HepG2 (cell line): ENCODE measurements at regions not wholly inside any gene's neighbourhood (a gene's known extent, or its start where the extent isn't known, plus 50 kb on each side); places are given as distances from the start of the nearest gene placed in this dataset.
A peak's percentile ranks its signal among the peaks of the same experiment; 100 is the strongest.

Source experiments
- ATAC-seq: fragments of 200-7000 bp; cut with Tn5 transposase; 3 replicates; pipeline ENCODE4 v1.9.1; 2020; ENCODE audit warnings: mild to moderate bottlenecking, moderate library complexity
- BruUV-seq: library from RNA; stranded (reverse); fragments of 400-500 nt; replicated peaks from 2 replicates; lab custom pipeline; 2021; lab: Mats Ljungman, UMichigan
- CTCF ChIA-PET: fragments of 300-600 bp; formaldehyde crosslinking; extraction: SDS; loops from one replicate; lab custom pipeline; 2021; ENCODE audit warnings: low total read pairs, inconsistent platforms, low intra/inter-chr PET ratio; lab: Yijun Ruan, JAX
- POLR2A ChIA-PET: fragments of 350-600 bp; sonication (Branson Sonifier 250); formaldehyde crosslinking; loops from one replicate; lab custom pipeline; 2020; ENCODE audit warnings: antibody characterized with exemption, inconsistent platforms; lab: Yijun Ruan, JAX
- DNase-seq: peaks from one replicate; pipeline ENCODE4 v3.0.0-alpha.2; 2015; ENCODE audit warnings: low spot score
- FAIRE-seq: peaks from 3 replicates; lab custom pipeline; 2011; peaks lifted over from hg19 to GRCh38; lab: Jason Lieb, UNC
- H2AFZ ChIP-seq: one replicate; pipeline ENCODE4 v1.6.1; 2011; ENCODE audit warnings: low read length, inconsistent platforms
- H3K27ac ChIP-seq: fragments of 300-600 bp; 3 replicates; pipeline ENCODE4 v1.8.0; 2011; ENCODE audit warnings: mixed run types, mild to moderate bottlenecking, mixed read lengths, low read length, inconsistent platforms; ENCODE audit not compliant: insufficient read depth; ENCODE audit errors: extremely low read length
- H3K27me3 ChIP-seq, 2 experiments: fragments of 200-600 bp in 1 of 2; 2 replicates in 1 of 2; 3 replicates in 1 of 2; pipeline versions ENCODE4 v1.6.0 to v1.8.0; 2011; ENCODE audit warnings: low read length in 2 of 2, mild to moderate bottlenecking in 2 of 2, moderate library complexity in 2 of 2, inconsistent platforms in 1 of 2; ENCODE audit not compliant: insufficient read depth in 2 of 2, control insufficient read depth in 1 of 2
- H3K36me3 ChIP-seq, 2 experiments: fragments of 200-600 bp in 1 of 2; replicated peaks in 1 of 2; 2 replicates in 1 of 2; 3 replicates in 1 of 2; pipeline versions ENCODE4 v1.5.1 to v1.8.0; 2011; ENCODE audit warnings: low read length in 2 of 2, inconsistent platforms in 1 of 2; ENCODE audit not compliant: insufficient read depth in 2 of 2, control insufficient read depth in 1 of 2
- H3K4me1 ChIP-seq: 2 replicates; pipeline ENCODE4 v1.5.1; 2012; ENCODE audit warnings: low read length, inconsistent platforms; ENCODE audit not compliant: insufficient read depth
- H3K4me2 ChIP-seq: 2 replicates; pipeline ENCODE4 v1.6.0; 2011; ENCODE audit warnings: low read depth, low read length, inconsistent platforms
- H3K4me3 ChIP-seq, 3 experiments: fragments of 200-600 bp in 1 of 3; sonication (generic), shearing (Covaris generic) in 1 of 3; replicated peaks in 1 of 3; 2 replicates each; pipeline ENCODE4 v1.5.1; 2011 to 2016; ENCODE audit warnings: low read length in 3 of 3, inconsistent platforms in 2 of 3, low read depth in 2 of 3, mild to moderate bottlenecking in 2 of 3, control low read depth in 1 of 3, mixed read lengths in 1 of 3; ENCODE audit not compliant: insufficient read depth in 1 of 3
- H3K79me2 ChIP-seq: one replicate; pipeline ENCODE4 v1.6.1; 2011; ENCODE audit warnings: low read length, inconsistent platforms; ENCODE audit not compliant: insufficient read depth
- H3K9ac ChIP-seq: 2 replicates; pipeline ENCODE4 v1.6.0; 2011; ENCODE audit warnings: mild to moderate bottlenecking, low read depth, low read length, inconsistent platforms; ENCODE audit not compliant: insufficient read depth
- H3K9me3 ChIP-seq: 2 replicates; pipeline ENCODE4 v1.5.1; 2012; ENCODE audit warnings: mild to moderate bottlenecking, low read length
- H4K20me1 ChIP-seq: 2 replicates; pipeline ENCODE4 v1.6.0; 2011; ENCODE audit warnings: inconsistent platforms, mild to moderate bottlenecking, low read length, moderate library complexity; ENCODE audit not compliant: insufficient read depth
- ATM ChIP-seq: fragments of 450-650 bp; IDR thresholded peaks from 2 replicates; pipeline ENCODE4 v1.7.1; 2017; ENCODE audit warnings: mild to moderate bottlenecking, borderline replicate concordance
- MNT ChIP-seq: fragments of 450-650 bp; IDR thresholded peaks from 2 replicates; pipeline ENCODE4 v1.6.1; 2016
- MXD3 ChIP-seq: IDR thresholded peaks from 2 replicates; pipeline ENCODE4 v1.6.1; 2016; ENCODE audit warnings: mild to moderate bottlenecking, missing biosample characterization, missing genetic modification reagents
- NR1H2 ChIP-seq: sonication (generic); formaldehyde crosslinking; IDR thresholded peaks from 2 replicates; pipeline ENCODE4 v1.8.1; 2022; ENCODE audit warnings: low read depth, missing genetic modification reagents, borderline replicate concordance
- RFX3 ChIP-seq: IDR thresholded peaks from 2 replicates; pipeline ENCODE4 v1.6.1; 2016; ENCODE audit warnings: missing biosample characterization, missing genetic modification reagents
- ZBTB37 ChIP-seq: sonication (generic); formaldehyde crosslinking; IDR thresholded peaks from 2 replicates; pipeline ENCODE4 v1.4.0; 2020; ENCODE audit warnings: mild to moderate bottlenecking, missing genetic modification reagents
- ZNF781 ChIP-seq: sonication (generic); formaldehyde crosslinking; IDR thresholded peaks from 2 replicates; pipeline ENCODE4 v1.5.1; 2020; ENCODE audit warnings: borderline replicate concordance, mild to moderate bottlenecking, missing genetic modification reagents; ENCODE audit errors: not compliant biosample characterization
- WGBS: methylation state at CpG from one replicate; pipeline ENCODE4 v1.1.6; 2017; ENCODE audit warnings: low lambda C conversion rate; 5-methylcytosine and 5-hydroxymethylcytosine counted together
- in situ Hi-C: cut with HindIII; loops from 2 replicates; pipeline ENCODE4 v1.10.0; 2017; ENCODE audit warnings: low pct_unique_long_range_greater_than_20kb; ENCODE audit not compliant: extremely low pct_ligation_motif_present
- intact Hi-C: fragments of 100-400 bp; cut with micrococcal nuclease; formaldehyde crosslinking; loops from one replicate; pipeline ENCODE4 v1.10.0; 2022; ENCODE audit not compliant: unreplicated experiment
- TF ChIP-seq, protein P1 (sequence below): sonication (generic); formaldehyde crosslinking; IDR thresholded peaks from 2 replicates; pipeline ENCODE4 v1.8.0; 2023; ENCODE audit warnings: mild to moderate bottlenecking, missing genetic modification reagents
- TF ChIP-seq, protein P2 (sequence below): sonication (generic); formaldehyde crosslinking; IDR thresholded peaks from 2 replicates; pipeline ENCODE4 v1.5.1; 2020; ENCODE audit warnings: mild to moderate bottlenecking, missing genetic modification reagents, moderate library complexity

DNA sequence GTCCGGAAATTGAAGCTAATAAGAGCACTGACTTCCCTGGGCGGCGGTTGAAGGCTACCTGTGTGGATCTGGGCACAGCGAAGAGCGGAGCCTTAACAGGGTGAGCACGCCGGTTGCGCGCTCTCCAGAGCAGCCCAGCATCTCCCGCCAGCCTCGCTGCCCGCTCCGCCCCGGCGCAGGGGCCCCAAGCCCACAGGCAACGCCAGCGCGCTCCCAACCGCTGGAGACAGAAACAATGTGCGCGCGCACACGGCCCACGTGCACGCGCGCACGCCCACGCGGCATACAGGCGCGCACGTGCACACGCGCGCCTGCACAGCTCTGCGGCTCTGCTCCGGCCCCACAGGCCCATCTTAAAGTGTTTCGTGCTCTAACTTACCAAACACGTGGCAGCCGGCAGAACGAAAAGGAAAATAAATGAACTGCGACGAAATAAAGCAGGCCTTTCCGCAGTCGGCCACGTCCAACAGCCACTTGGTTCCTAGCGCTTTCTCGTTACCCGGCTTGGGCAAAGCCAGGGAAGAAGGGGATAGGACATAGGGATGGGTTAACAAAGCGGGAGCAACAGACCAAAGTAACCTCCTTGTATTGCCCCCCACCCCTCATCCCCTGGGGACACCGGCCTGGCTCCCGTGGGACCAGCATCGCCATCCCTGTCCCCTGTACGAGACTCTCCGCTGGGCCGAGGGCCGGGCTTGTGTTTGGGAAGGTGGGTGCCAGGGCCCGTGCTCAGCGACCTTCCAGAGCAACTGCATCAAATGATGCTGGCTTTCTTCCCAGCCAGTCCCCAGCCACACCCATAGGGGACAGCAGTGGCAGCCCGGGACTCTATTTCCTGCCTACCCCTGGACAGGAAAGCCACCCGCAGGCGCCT, 203.7 kb downstream of the ABHD5 start:
- Histone ChIP-seq H3K9me3 (no peaks in the 10 kb centered on the region), H3K27me3 (peaks cover 1 to 39% of the 10 kb centered on the region in 2 experiments; a peak in 3 of 5 replicates), H3K4me1 (0 out of 2 replicates have a peak, but pooled peaks cover 6% of the 10 kb centered on the region), H3K4me3 (peak overlapping the region in 1 of 3 experiments; percentile 37; a peak in 1 of 6 replicates), H3K4me2 (peak overlapping the region; percentile 39), H2AFZ (no peak overlapping the region), H4K20me1 (no peaks in the 10 kb centered on the region), H3K36me3 (no peaks in the 10 kb centered on the region), H3K9ac (no peak overlapping the region), H3K27ac (no peak overlapping the region), H3K79me2 (no peaks in the 10 kb centered on the region)
- ATAC-seq, result peak; percentile 56
- DNase-seq, result no peak
- in situ Hi-C loops (no loop called here), intact Hi-C loops (no loop called here)
- no peak for FAIRE-seq
- no TSS peak for BruUV-seq
- ChIA-PET POLR2A (no interaction called here), CTCF (no interaction called here)
- WGBS, result 38% methylated on average over 17 of the region's 63 CpGs
- TF ChIP-seq, protein P1, sequence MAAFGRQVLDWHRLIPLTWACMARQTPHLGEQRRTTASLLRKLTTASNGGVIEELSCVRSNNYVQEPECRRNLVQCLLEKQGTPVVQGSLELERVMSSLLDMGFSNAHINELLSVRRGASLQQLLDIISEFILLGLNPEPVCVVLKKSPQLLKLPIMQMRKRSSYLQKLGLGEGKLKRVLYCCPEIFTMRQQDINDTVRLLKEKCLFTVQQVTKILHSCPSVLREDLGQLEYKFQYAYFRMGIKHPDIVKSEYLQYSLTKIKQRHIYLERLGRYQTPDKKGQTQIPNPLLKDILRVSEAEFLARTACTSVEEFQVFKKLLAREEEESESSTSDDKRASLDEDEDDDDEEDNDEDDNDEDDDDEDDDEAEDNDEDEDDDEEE (CRISPR knock-in tag), result no peak
- TF ChIP-seq ATM (no peak), MNT (peak; percentile 86), MXD3 (CRISPR knock-in tag) (no peak), NR1H2 (no peak), ZNF781 (CRISPR knock-in tag) (no peak), RFX3 (CRISPR knock-in tag) (no peak), ZBTB37 (CRISPR knock-in tag) (no peak)
- TF ChIP-seq, protein P2, sequence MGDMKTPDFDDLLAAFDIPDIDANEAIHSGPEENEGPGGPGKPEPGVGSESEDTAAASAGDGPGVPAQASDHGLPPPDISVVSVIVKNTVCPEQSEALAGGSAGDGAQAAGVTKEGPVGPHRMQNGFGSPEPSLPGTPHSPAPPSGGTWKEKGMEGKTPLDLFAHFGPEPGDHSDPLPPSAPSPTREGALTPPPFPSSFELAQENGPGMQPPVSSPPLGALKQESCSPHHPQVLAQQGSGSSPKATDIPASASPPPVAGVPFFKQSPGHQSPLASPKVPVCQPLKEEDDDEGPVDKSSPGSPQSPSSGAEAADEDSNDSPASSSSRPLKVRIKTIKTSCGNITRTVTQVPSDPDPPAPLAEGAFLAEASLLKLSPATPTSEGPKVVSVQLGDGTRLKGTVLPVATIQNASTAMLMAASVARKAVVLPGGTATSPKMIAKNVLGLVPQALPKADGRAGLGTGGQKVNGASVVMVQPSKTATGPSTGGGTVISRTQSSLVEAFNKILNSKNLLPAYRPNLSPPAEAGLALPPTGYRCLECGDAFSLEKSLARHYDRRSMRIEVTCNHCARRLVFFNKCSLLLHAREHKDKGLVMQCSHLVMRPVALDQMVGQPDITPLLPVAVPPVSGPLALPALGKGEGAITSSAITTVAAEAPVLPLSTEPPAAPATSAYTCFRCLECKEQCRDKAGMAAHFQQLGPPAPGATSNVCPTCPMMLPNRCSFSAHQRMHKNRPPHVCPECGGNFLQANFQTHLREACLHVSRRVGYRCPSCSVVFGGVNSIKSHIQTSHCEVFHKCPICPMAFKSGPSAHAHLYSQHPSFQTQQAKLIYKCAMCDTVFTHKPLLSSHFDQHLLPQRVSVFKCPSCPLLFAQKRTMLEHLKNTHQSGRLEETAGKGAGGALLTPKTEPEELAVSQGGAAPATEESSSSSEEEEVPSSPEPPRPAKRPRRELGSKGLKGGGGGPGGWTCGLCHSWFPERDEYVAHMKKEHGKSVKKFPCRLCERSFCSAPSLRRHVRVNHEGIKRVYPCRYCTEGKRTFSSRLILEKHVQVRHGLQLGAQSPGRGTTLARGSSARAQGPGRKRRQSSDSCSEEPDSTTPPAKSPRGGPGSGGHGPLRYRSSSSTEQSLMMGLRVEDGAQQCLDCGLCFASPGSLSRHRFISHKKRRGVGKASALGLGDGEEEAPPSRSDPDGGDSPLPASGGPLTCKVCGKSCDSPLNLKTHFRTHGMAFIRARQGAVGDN, result peak; percentile 27; the same call in 1 of the 2 replicates
